Neural crest cell (in vitro differentiated cells): ENCODE measurements at regions not wholly inside any gene's neighbourhood (a gene's known extent, or its start where the extent isn't known, plus 50 kb on each side); places are given as distances from the start of the nearest gene placed in this dataset.

Source experiments
- DNase-seq: peaks from one replicate; pipeline ENCODE4 v3.0.0; 2021; ENCODE audit warnings: low read depth, mixed read lengths, low spot score
- H3K27ac Mint-ChIP-seq: one replicate; pipeline ENCODE4 v1.8.0; 2021; ENCODE audit warnings: mild to moderate bottlenecking, mixed read lengths; ENCODE audit not compliant: unreplicated experiment
- H3K27me3 Mint-ChIP-seq: 2 replicates; pipeline ENCODE4 v1.8.0; 2021; ENCODE audit warnings: low read depth, mild to moderate bottlenecking, mixed read lengths
- H3K36me3 Mint-ChIP-seq: 2 replicates; pipeline ENCODE4 v1.8.0; 2021; ENCODE audit warnings: low read depth, mild to moderate bottlenecking, mixed read lengths
- H3K4me1 Mint-ChIP-seq: 2 replicates; pipeline ENCODE4 v1.8.0; 2021; ENCODE audit warnings: mixed read lengths
- H3K4me3 Mint-ChIP-seq: one replicate; pipeline ENCODE4 v1.8.0; 2021; ENCODE audit warnings: mild to moderate bottlenecking, mixed read lengths
- H3K9me3 Mint-ChIP-seq: 2 replicates; pipeline ENCODE4 v1.8.0; 2021; ENCODE audit warnings: mixed read lengths
- CTCF ChIP-seq: fragments of 200-600 bp; sonication (generic); conservative IDR thresholded peaks from 2 replicates; pipeline ENCODE4 v1.5.0; 2021; ENCODE audit warnings: antibody characterized with exemption, mild to moderate bottlenecking

GRCh38 chr5:153135411-153135810, 355.1 kb upstream of the GRIA1 start:
- H3K27me3 Mint-ChIP-seq: peaks cover 4% of the 10 kb centered on the region
- TF ChIP-seq CTCF: no peak
- H3K4me1 Mint-ChIP-seq: peaks cover 3% of the 10 kb centered on the region
- DNase-seq: no peak
- no peak overlapping the region for H3K4me3 Mint-ChIP-seq
- peaks cover 3% of the 10 kb centered on the region for H3K9me3 Mint-ChIP-seq
- no peaks in the 10 kb centered on the region for H3K36me3 Mint-ChIP-seq
- no peak overlapping the region for H3K27ac Mint-ChIP-seq

- no peak for DNase-seq
- H3K36me3 Mint-ChIP-seq: no peaks in the 10 kb centered on the region
- H3K9me3 Mint-ChIP-seq: peaks cover 3% of the 10 kb centered on the region
- peaks cover 4% of the 10 kb centered on the region for H3K27me3 Mint-ChIP-seq
- no peak overlapping the region for H3K27ac Mint-ChIP-seq
- peaks cover 3% of the 10 kb centered on the region for H3K4me1 Mint-ChIP-seq
- no peak for TF ChIP-seq CTCF
- no peak overlapping the region for H3K4me3 Mint-ChIP-seq
These were observed 353.4 kb upstream of the GRIA1 start for GRCh38 chr5:153136910-153137614.

- Mint-ChIP-seq H3K27me3 (peaks cover 23% of the 10 kb centered on the region), H3K9me3 (peaks cover 10% of the 10 kb centered on the region), H3K36me3 (no peaks in the 10 kb centered on the region), H3K4me3 (no peak overlapping the region), H3K4me1 (no peaks in the 10 kb centered on the region), H3K27ac (no peak overlapping the region)
- DNase-seq: no peak
- TF ChIP-seq CTCF: peak; percentile 80
These were observed 342.4 kb upstream of the GRIA1 start for GRCh38 chr5:153147891-153148623.

- Mint-ChIP-seq H3K4me3 (no peak overlapping the region), H3K9me3 (peaks cover 9% of the 10 kb centered on the region), H3K27ac (no peak overlapping the region), H3K4me1 (no peaks in the 10 kb centered on the region), H3K27me3 (peaks cover 23% of the 10 kb centered on the region), H3K36me3 (no peaks in the 10 kb centered on the region)
- TF ChIP-seq CTCF: no peak
- DNase-seq: no peak
These were observed 341.9 kb upstream of the GRIA1 start for GRCh38 chr5:153148624-153148976.

GRCh38 chr5:153151558-153151957, 338.9 kb upstream of the GRIA1 start:
- Mint-ChIP-seq H3K4me1 (no peaks in the 10 kb centered on the region), H3K36me3 (no peaks in the 10 kb centered on the region), H3K4me3 (no peak overlapping the region), H3K27me3 (peaks cover 18% of the 10 kb centered on the region), H3K27ac (no peak overlapping the region), H3K9me3 (peaks cover 3% of the 10 kb centered on the region)
- DNase-seq: no peak
- no peak for TF ChIP-seq CTCF
